GM11168 (cell line): ENCODE measurements at regions not wholly inside any gene's neighbourhood (a gene's known extent, or its start where the extent isn't known, plus 50 kb on each side); places are given as distances from the start of the nearest gene placed in this dataset.
"Not testable (repeated sequence)": the region's sequence is repeated elsewhere in the genome, so short reads cannot be mapped to it uniquely, and the experiment has no call there.

Experiments used
- in situ Hi-C: fragments of 300-500 bp; cut with MboI; formaldehyde crosslinking; loops from one replicate; pipeline ENCODE4 v1.12.0; 2022; ENCODE audit warnings: low sequenced_read_pairs; ENCODE audit not compliant: unreplicated experiment

GRCh38 chr6:134747197-134747596 is 202.7 kb downstream of the ALDH8A1 start:
- in situ Hi-C loops, result not testable (repeated sequence)

GRCh38 chr6:134746140-134746539 is 203.8 kb downstream of the ALDH8A1 start:
- in situ Hi-C loops, result no loop called here

GRCh38 chr6:134745192-134745591 is 204.7 kb downstream of the ALDH8A1 start:
- in situ Hi-C loops, result not testable (repeated sequence)

GRCh38 chr6:134744301-134744700 is 205.6 kb downstream of the ALDH8A1 start:
- in situ Hi-C loops, result no loop called here

GRCh38 chr6:134741200-134741536 is 208.7 kb downstream of the ALDH8A1 start:
- in situ Hi-C loops, result no loop called here

- in situ Hi-C loops, result no loop called here
Measured at GRCh38 chr6:134740473-134741199, 209.3 kb downstream of the ALDH8A1 start.

- in situ Hi-C loops, result no loop called here
Measured at GRCh38 chr6:134740027-134740373, 209.9 kb downstream of the ALDH8A1 start.

- in situ Hi-C loops, result no loop called here
Measured at GRCh38 chr6:134739299-134740026, 210.4 kb downstream of the ALDH8A1 start.

- in situ Hi-C loops, result no loop called here
Measured at GRCh38 chr6:134738211-134738885, 211.6 kb downstream of the ALDH8A1 start.

- in situ Hi-C loops, result no loop called here
Measured at GRCh38 chr6:134735461-134735860, 214.4 kb downstream of the ALDH8A1 start.

GRCh38 chr6:134734312-134734869 is 215.5 kb downstream of the ALDH8A1 start:
- in situ Hi-C loops, result no loop called here

GRCh38 chr6:134733801-134734200 is 216.1 kb downstream of the ALDH8A1 start:
- in situ Hi-C loops, result no loop called here

GRCh38 chr6:134732763-134733162 is 217.1 kb downstream of the ALDH8A1 start:
- in situ Hi-C loops, result no loop called here

GRCh38 chr6:134731615-134732014 is 218.3 kb downstream of the ALDH8A1 start:
- in situ Hi-C loops, result no loop called here

GRCh38 chr6:134730013-134730412 is 219.9 kb downstream of the ALDH8A1 start:
- in situ Hi-C loops, result no loop called here

- in situ Hi-C loops, result no loop called here
Measured at GRCh38 chr6:134729561-134729960, 220.3 kb downstream of the ALDH8A1 start.

GRCh38 chr6:134727081-134727480 is 222.8 kb downstream of the ALDH8A1 start:
- in situ Hi-C loops, result no loop called here

GRCh38 chr6:134725590-134725989 is 224.3 kb downstream of the ALDH8A1 start:
- in situ Hi-C loops, result no loop called here

- in situ Hi-C loops, result no loop called here
Measured at GRCh38 chr6:134724771-134725340, 225.0 kb downstream of the ALDH8A1 start.

- in situ Hi-C loops, result no loop called here
Measured at GRCh38 chr6:134723081-134723871, 226.6 kb downstream of the ALDH8A1 start.
